AG09319 (cell line): ENCODE measurements at regions not wholly inside any gene's neighbourhood (a gene's known extent, or its start where the extent isn't known, plus 50 kb on each side); places are given as distances from the start of the nearest gene placed in this dataset.
"Not testable (repeated sequence)": the region's sequence is repeated elsewhere in the genome, so short reads cannot be mapped to it uniquely, and the experiment has no call there.

Experiments
- DNase-seq: peaks from one replicate; pipeline ENCODE4 v3.0.0-alpha.2; 2010; ENCODE audit warnings: low read depth; ENCODE audit errors: extremely low read depth
- TF ChIP-seq, protein P1 (sequence below): IDR thresholded peaks from 2 replicates; pipeline ENCODE4 v1.5.1; 2011; ENCODE audit warnings: low read depth, mild to moderate bottlenecking, inconsistent platforms, low read length, moderate library complexity

DNA sequence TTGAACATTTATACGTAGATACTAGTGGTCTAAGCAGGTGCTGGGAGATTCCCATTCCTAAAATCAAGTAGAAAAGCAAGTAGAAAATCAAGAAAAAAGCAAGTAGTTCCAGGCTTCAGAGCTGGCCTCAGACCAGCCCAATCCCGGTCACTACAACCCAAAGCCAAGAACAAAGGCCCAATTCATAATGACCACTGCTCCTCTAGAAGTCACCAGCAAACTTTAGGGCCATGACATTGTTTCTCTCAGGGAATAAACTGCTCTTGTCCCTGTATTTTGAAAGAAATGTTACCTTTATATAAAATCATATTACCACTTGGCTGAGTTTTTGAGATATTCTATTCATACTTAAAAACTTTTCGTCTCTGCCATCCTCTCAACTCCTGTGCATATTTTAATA is 106.3 kb upstream of the IL12A start:
- DNase-seq: no peak
- TF ChIP-seq, protein P1, sequence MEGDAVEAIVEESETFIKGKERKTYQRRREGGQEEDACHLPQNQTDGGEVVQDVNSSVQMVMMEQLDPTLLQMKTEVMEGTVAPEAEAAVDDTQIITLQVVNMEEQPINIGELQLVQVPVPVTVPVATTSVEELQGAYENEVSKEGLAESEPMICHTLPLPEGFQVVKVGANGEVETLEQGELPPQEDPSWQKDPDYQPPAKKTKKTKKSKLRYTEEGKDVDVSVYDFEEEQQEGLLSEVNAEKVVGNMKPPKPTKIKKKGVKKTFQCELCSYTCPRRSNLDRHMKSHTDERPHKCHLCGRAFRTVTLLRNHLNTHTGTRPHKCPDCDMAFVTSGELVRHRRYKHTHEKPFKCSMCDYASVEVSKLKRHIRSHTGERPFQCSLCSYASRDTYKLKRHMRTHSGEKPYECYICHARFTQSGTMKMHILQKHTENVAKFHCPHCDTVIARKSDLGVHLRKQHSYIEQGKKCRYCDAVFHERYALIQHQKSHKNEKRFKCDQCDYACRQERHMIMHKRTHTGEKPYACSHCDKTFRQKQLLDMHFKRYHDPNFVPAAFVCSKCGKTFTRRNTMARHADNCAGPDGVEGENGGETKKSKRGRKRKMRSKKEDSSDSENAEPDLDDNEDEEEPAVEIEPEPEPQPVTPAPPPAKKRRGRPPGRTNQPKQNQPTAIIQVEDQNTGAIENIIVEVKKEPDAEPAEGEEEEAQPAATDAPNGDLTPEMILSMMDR: no peak

DNA sequence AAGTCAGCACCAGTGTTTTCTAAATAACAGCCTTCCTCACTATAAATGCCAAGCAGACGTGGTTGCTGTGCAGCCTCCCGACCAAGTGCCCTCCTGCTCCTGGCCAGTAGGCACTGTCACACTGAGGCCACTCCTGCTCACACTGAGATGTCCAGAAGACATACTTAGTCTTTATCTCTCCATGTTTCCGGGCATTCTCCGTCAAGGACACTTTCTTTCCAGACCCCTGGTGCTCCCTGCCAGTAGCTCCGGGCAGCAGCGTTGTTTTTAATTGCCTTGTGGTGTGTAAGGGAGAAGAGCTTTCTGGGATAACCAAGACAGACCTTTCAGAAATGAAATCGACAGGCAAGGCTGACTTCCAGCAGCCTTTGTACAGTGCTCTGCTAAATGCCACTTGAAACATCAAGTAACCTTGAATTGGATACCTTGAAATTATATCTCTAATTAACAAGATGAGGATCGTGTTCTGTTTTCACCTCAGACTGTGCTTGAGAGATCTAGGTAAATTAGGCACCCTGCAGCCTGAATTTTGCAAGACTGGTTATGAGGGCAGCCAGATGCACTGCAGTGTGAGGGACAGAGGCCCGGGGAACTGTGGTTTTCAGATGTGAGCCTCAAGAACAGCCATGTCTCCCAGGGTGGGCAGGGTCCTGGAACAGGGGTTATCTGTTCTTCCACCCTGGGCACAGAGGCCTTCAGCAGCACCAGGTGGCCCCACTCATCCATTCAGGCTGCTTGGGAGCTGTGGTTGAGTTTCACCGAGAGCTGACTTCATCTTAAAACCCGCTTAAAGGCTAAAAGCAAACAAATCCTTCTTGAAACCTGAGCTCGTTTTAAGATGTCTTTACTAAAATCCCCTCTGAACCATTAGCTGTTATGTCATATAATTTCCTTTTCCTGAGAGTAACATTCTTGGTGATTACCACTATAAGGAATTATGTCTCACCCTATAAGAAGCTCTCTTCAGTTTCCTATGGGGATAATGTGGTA is 105.5 kb upstream of the IL12A start:
- DNase-seq: no peak
- TF ChIP-seq, protein P1: no peak

DNA sequence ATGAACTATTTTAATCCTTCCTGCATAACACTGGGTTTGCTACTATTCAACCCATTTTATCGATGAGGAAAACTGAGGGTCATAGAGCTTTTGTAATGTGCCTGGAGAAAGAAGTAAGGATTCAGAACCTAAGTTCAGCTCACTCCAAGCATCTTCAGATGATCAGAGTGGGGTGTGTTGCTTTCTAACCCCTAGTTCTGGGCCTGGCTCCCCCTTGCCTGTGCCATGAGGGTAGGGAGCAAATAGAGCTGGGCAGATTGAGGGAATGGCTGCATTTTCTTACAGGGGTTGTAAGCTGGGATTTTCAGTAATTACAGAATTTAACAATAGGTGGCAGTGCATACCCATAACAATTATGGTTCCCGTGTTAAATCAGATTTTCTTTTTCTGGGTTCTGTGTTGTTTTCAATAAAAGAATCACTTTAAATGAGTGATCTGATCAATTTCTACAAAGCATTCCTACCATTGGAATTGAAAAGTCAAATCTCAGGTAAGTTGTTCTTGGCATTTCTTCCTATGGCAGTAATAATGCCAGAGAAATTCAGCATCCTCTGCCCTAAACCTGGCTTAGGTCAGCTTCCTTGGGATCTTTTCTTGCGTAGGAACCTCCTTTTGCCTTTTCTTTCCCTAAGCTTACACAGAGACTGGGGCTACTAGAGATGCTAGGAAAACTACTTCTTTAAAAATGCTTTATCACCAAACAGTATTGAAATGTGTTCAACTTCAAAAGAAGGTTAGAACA is 103.8 kb upstream of the IL12A start:
- DNase-seq: no peak
- TF ChIP-seq, protein P1: peak; percentile 49

DNA sequence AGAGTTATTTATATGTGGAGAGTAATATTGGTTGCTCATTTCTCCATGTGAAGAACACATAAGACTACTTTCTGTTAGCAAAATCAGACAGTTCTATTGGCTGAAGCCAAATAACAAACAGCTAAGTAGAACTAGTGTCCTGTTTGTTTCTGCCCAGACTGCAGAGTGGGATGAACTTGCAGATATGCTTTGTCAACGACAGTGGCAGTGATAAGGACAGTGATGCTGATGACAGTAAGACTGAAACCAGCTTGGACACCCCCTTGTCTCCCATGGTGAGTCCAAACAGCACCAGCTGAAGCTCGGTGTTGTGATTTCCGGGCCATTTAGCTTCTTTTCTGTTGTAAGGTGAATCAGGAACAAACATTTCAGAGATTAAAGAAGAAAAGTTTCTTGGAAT is 102.6 kb upstream of the IL12A start:
- TF ChIP-seq, protein P1: no peak
- DNase-seq: no peak

DNA sequence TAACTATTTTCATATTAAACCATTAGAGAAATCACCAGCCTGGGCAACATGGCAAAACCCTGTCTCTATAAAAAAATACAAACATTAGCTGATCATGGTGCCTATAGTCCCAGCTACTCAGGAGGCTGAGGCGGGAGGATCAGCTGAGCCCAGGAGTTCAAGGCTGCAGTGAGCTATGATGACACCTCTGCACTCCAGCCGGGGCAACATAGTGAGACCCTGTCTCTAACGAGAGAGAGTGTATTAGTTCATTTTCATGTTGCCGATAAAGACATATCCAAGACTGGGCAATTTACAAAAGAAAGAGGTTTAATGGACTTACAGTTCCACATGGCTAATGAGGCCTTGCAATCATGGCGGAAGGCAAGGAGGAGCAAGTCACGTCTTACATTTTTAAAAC is 102.1 kb upstream of the IL12A start:
- DNase-seq: not testable (repeated sequence)

DNA sequence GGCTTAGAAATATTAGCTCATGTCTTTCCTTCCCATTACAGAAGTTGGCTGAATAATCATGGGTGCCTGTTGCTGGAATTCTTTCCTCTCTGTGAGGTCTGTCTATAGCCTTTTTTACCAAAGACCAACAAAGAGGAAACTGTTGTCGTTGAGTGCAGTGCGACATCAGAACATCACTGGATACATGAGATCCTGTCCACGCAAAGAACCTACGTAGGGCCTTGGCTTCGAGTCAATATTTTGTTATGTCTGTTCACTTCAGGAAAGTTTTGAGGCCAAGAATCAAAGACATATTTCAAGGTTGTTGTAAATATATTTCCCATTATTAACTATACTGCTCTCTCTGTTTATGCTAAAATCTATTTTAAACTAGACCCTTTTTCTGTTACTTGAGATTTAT is 101.5 kb upstream of the IL12A start:
- DNase-seq: no peak
- TF ChIP-seq, protein P1: no peak

DNA sequence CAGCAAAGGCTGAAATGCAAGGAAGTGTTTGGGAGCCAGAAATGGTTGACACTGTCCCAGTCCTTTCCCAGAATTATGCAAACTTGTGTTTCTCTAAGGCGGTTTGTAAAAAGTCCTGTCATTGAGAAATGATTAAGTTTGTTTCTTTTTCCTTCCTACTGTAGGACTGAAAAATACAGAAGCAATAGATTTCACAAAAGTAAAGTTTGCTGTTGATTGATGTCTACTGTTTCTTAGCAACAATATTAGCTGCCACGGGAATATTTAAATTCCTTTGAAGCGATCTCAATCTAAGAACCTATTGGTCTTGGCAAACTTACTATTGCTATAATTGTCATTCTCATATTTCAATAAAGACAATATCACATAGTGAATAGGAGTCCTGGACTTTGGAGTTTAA is 100.7 kb upstream of the IL12A start:
- TF ChIP-seq, protein P1: no peak
- DNase-seq: no peak
